ENCODE measurements at regions not wholly inside any gene's neighbourhood (a gene's known extent, or its start where the extent isn't known, plus 50 kb on each side); places are given as distances from the start of the nearest gene placed in this dataset.
"Not testable (repeated sequence)": the region's sequence is repeated elsewhere in the genome, so short reads cannot be mapped to it uniquely, and the experiment has no call there.

- intact Hi-C loops (cut with DNase I; ENCODE audit: low total_unique reads): no loop called here
- DNase-seq (ENCODE audit: low spot score in 2 of 2): no peak
- whole genome bisulfite sequencing, 2 donors: 56 to 68% methylated on average over 2 of the region's 2 CpGs
- no peak overlapping the region for H3K4me3 ChIP-seq (ENCODE audit: low read depth, poor library complexity, severe bottlenecking)
- no peak for TF ChIP-seq POLR2A (IDR thresholded peaks at IDR 0.05)
- TF ChIP-seq CTCF (IDR thresholded peaks at IDR 0.05): no peak
Observed at GRCh38 chr4:97027728-97028410, 1115.4 kb downstream of the STPG2 start.

GRCh38 chr4:97028785-97029184, 1114.5 kb downstream of the STPG2 start:
- TF ChIP-seq CTCF (IDR thresholded peaks at IDR 0.05) (no peak), POLR2A (IDR thresholded peaks at IDR 0.05) (no peak)
- 58 to 60% methylated on average over 2 of the region's 2 CpGs for WGBS, 2 donors
- H3K4me3 ChIP-seq (ENCODE audit: low read depth, poor library complexity, severe bottlenecking): no peak overlapping the region
- no peak for DNase-seq (ENCODE audit: low spot score in 2 of 2)
- intact Hi-C loops (cut with DNase I; ENCODE audit: low total_unique reads): no loop called here

GRCh38 chr4:97037411-97038145, 1105.7 kb downstream of the STPG2 start:
- DNase-seq (ENCODE audit: low spot score in 2 of 2): peak in 1 of 2 donors; percentile 72
- H3K4me3 ChIP-seq (ENCODE audit: low read depth, poor library complexity, severe bottlenecking); intact Hi-C loops (cut with DNase I; ENCODE audit: low total_unique reads): not testable (repeated sequence)
- WGBS, 2 donors: 63 to 80% methylated on average over 12 of the region's 12 CpGs

GRCh38 chr4:97038146-97038516, 1105.1 kb downstream of the STPG2 start:
- 84 to 87% methylated on average over 9 of the region's 9 CpGs for WGBS, 2 donors
- TF ChIP-seq POLR2A (IDR thresholded peaks at IDR 0.05) (no peak), CTCF (IDR thresholded peaks at IDR 0.05) (no peak)
- intact Hi-C loops (cut with DNase I; ENCODE audit: low total_unique reads): no loop called here
- H3K4me3 ChIP-seq (ENCODE audit: low read depth, poor library complexity, severe bottlenecking): no peak overlapping the region
- DNase-seq (ENCODE audit: low spot score in 2 of 2): no peak

- H3K4me3 ChIP-seq (ENCODE audit: low read depth, poor library complexity, severe bottlenecking): no peak overlapping the region
- DNase-seq (ENCODE audit: low spot score in 2 of 2): no peak
- TF ChIP-seq CTCF (IDR thresholded peaks at IDR 0.05) (no peak), POLR2A (IDR thresholded peaks at IDR 0.05) (no peak)
- intact Hi-C loops (cut with DNase I; ENCODE audit: low total_unique reads): no loop called here
- WGBS, 2 donors: 79 to 80% methylated on average over 3 of the region's 3 CpGs
Observed at GRCh38 chr4:97072666-97073065, 1070.6 kb downstream of the STPG2 start.

GRCh38 chr4:97073194-97073593, 1070.1 kb downstream of the STPG2 start:
- intact Hi-C loops (cut with DNase I; ENCODE audit: low total_unique reads): no loop called here
- 70 to 74% methylated on average over 3 of the region's 3 CpGs for WGBS, 2 donors
- no peak for TF ChIP-seq CTCF (IDR thresholded peaks at IDR 0.05)
- no peak for TF ChIP-seq POLR2A (IDR thresholded peaks at IDR 0.05)
- no peak for DNase-seq (ENCODE audit: low spot score in 2 of 2)
- H3K4me3 ChIP-seq (ENCODE audit: low read depth, poor library complexity, severe bottlenecking): no peak overlapping the region
